ENCODE measurements at regions not wholly inside any gene's neighbourhood (a gene's known extent, or its start where the extent isn't known, plus 50 kb on each side); places are given as distances from the start of the nearest gene placed in this dataset.

GRCh38 chr1:228992907-228993535, 257.7 kb downstream of the RHOU start:
- no peak for TF ChIP-seq CTCF (IDR thresholded peaks at IDR 0.05; ENCODE audit: insufficient read depth, missing control alignments)
- DNase-seq (ENCODE audit: insufficient read length, low spot score) (no peak), FAIRE-seq (no peak)

- TF ChIP-seq CTCF (IDR thresholded peaks at IDR 0.05; ENCODE audit: insufficient read depth, missing control alignments), result no peak
- DNase-seq (ENCODE audit: insufficient read length, low spot score) (no peak), FAIRE-seq (peak; percentile 86)
These were observed 259.7 kb downstream of the RHOU start for GRCh38 chr1:228994676-228995594.

- DNase-seq (ENCODE audit: insufficient read length, low spot score), result no peak
- no peak for FAIRE-seq
- TF ChIP-seq CTCF (IDR thresholded peaks at IDR 0.05; ENCODE audit: insufficient read depth, missing control alignments), result no peak
These were observed 261.0 kb downstream of the RHOU start for GRCh38 chr1:228996281-228996680.

- no peak for FAIRE-seq
- no peak for DNase-seq (ENCODE audit: insufficient read length, low spot score)
These were observed 262.5 kb downstream of the RHOU start for GRCh38 chr1:228997721-228998144.

GRCh38 chr1:228998179-228998578, 262.9 kb downstream of the RHOU start:
- no peak for DNase-seq (ENCODE audit: insufficient read length, low spot score)
- no peak for TF ChIP-seq CTCF (IDR thresholded peaks at IDR 0.05; ENCODE audit: insufficient read depth, missing control alignments)
- FAIRE-seq, result no peak

More at GRCh38 chr1:228997721-228998144, 262.5 kb downstream of the RHOU start:
- TF ChIP-seq CTCF (IDR thresholded peaks at IDR 0.05; ENCODE audit: insufficient read depth, missing control alignments), result no peak

GRCh38 chr1:228999446-229000170, 264.3 kb downstream of the RHOU start:
- no peak for DNase-seq (ENCODE audit: insufficient read length, low spot score)
- no peak for FAIRE-seq
- no peak for TF ChIP-seq CTCF (IDR thresholded peaks at IDR 0.05; ENCODE audit: insufficient read depth, missing control alignments)
